ACC112 (cell line): ENCODE measurements at regions not wholly inside any gene's neighbourhood (a gene's known extent, or its start where the extent isn't known, plus 50 kb on each side); places are given as distances from the start of the nearest gene placed in this dataset.

Source experiments
- H2AFZ ChIP-seq: fragments of 200-600 bp; sonication (generic); one replicate; pipeline ENCODE4 v1.6.0; 2017; ENCODE audit warnings: antibody characterized with exemption, low read length; ENCODE audit not compliant: unreplicated experiment
- H3K27ac ChIP-seq: fragments of 200-600 bp; sonication (generic); 2 replicates; pipeline ENCODE4 v1.5.1; 2014; ENCODE audit warnings: low read depth, mild to moderate bottlenecking, antibody characterized with exemption, low read length, moderate library complexity
- H3K27me3 ChIP-seq: fragments of 200-600 bp; sonication (generic); 2 replicates; pipeline ENCODE4 v1.6.1; 2014; ENCODE audit warnings: mild to moderate bottlenecking, antibody characterized with exemption, low read length, moderate library complexity, mixed read lengths; ENCODE audit not compliant: insufficient read depth
- H3K36me3 ChIP-seq: fragments of 200-600 bp; sonication (generic); 2 replicates; pipeline ENCODE4 v1.6.1; 2016; ENCODE audit warnings: mild to moderate bottlenecking, antibody characterized with exemption, low read length, moderate library complexity, mixed read lengths; ENCODE audit not compliant: insufficient read depth
- H3K4me1 ChIP-seq: fragments of 200-600 bp; sonication (generic); one replicate; pipeline ENCODE4 v1.6.1; 2016; ENCODE audit warnings: low read length, mixed read lengths; ENCODE audit not compliant: insufficient read depth, unreplicated experiment, control insufficient read depth
- H3K4me3 ChIP-seq: fragments of 200-600 bp; sonication (generic); 2 replicates; pipeline ENCODE4 v1.5.1; 2014; ENCODE audit warnings: mild to moderate bottlenecking, low read depth, low read length
- H3K79me2 ChIP-seq: fragments of 200-600 bp; sonication (generic); one replicate; pipeline ENCODE4 v1.6.0; 2016; ENCODE audit warnings: low read length; ENCODE audit not compliant: control insufficient read depth, unreplicated experiment, insufficient read depth

- no peak overlapping the region for H3K27ac ChIP-seq
- no peaks in the 10 kb centered on the region for H3K79me2 ChIP-seq
- no peaks in the 10 kb centered on the region for H3K4me1 ChIP-seq
- no peak overlapping the region for H2AFZ ChIP-seq
- no peak overlapping the region for H3K4me3 ChIP-seq
- peaks cover 7% of the 10 kb centered on the region for H3K27me3 ChIP-seq
- H3K36me3 ChIP-seq, result no peaks in the 10 kb centered on the region
Observed at GRCh38 chr6:101108286-101108685, 227.2 kb upstream of the ASCC3 start.

- H3K27ac ChIP-seq, result no peak overlapping the region
- H3K4me1 ChIP-seq, result no peaks in the 10 kb centered on the region
- H2AFZ ChIP-seq, result no peak overlapping the region
- no peaks in the 10 kb centered on the region for H3K36me3 ChIP-seq
- no peak overlapping the region for H3K4me3 ChIP-seq
- no peaks in the 10 kb centered on the region for H3K79me2 ChIP-seq
- peaks cover 9% of the 10 kb centered on the region for H3K27me3 ChIP-seq
Observed at GRCh38 chr6:101110814-101111213, 229.7 kb upstream of the ASCC3 start.

GRCh38 chr6:101113468-101114260, 232.5 kb upstream of the ASCC3 start:
- no peak overlapping the region for H2AFZ ChIP-seq
- peaks cover 21% of the 10 kb centered on the region for H3K27me3 ChIP-seq
- H3K4me1 ChIP-seq, result no peaks in the 10 kb centered on the region
- H3K4me3 ChIP-seq, result no peak overlapping the region
- no peaks in the 10 kb centered on the region for H3K79me2 ChIP-seq
- no peak overlapping the region for H3K27ac ChIP-seq
- no peaks in the 10 kb centered on the region for H3K36me3 ChIP-seq

GRCh38 chr6:101114703-101115102, 233.6 kb upstream of the ASCC3 start:
- Histone ChIP-seq H3K79me2 (no peaks in the 10 kb centered on the region), H3K27ac (no peak overlapping the region), H3K36me3 (no peaks in the 10 kb centered on the region), H3K27me3 (peaks cover 21% of the 10 kb centered on the region), H2AFZ (no peak overlapping the region), H3K4me3 (no peak overlapping the region), H3K4me1 (no peaks in the 10 kb centered on the region)

GRCh38 chr6:101116337-101116736, 235.2 kb upstream of the ASCC3 start:
- no peaks in the 10 kb centered on the region for H3K4me1 ChIP-seq
- no peaks in the 10 kb centered on the region for H3K79me2 ChIP-seq
- peaks cover 21% of the 10 kb centered on the region for H3K27me3 ChIP-seq
- H3K36me3 ChIP-seq, result no peaks in the 10 kb centered on the region
- no peak overlapping the region for H3K27ac ChIP-seq
- H3K4me3 ChIP-seq, result no peak overlapping the region
- no peak overlapping the region for H2AFZ ChIP-seq

GRCh38 chr6:101117393-101118135, 236.4 kb upstream of the ASCC3 start:
- H2AFZ ChIP-seq, result no peak overlapping the region
- no peaks in the 10 kb centered on the region for H3K79me2 ChIP-seq
- H3K4me1 ChIP-seq, result no peaks in the 10 kb centered on the region
- H3K27me3 ChIP-seq, result peaks cover 27% of the 10 kb centered on the region
- no peak overlapping the region for H3K27ac ChIP-seq
- no peak overlapping the region for H3K4me3 ChIP-seq
- no peaks in the 10 kb centered on the region for H3K36me3 ChIP-seq

- Histone ChIP-seq H3K79me2 (no peaks in the 10 kb centered on the region), H3K27me3 (peaks cover 23% of the 10 kb centered on the region), H3K4me3 (no peak overlapping the region), H2AFZ (no peak overlapping the region), H3K4me1 (no peaks in the 10 kb centered on the region), H3K27ac (no peak overlapping the region), H3K36me3 (no peaks in the 10 kb centered on the region)
Observed at GRCh38 chr6:101118136-101118396, 236.9 kb upstream of the ASCC3 start.

- Histone ChIP-seq H3K27ac (no peak overlapping the region), H2AFZ (no peak overlapping the region), H3K36me3 (no peaks in the 10 kb centered on the region), H3K4me3 (no peak overlapping the region), H3K4me1 (no peaks in the 10 kb centered on the region), H3K79me2 (no peaks in the 10 kb centered on the region), H3K27me3 (peaks cover 18% of the 10 kb centered on the region)
Observed at GRCh38 chr6:101120747-101121146, 239.6 kb upstream of the ASCC3 start.

GRCh38 chr6:101125380-101125971, 244.3 kb upstream of the ASCC3 start:
- Histone ChIP-seq H3K36me3 (no peaks in the 10 kb centered on the region), H3K27me3 (peaks cover 6% of the 10 kb centered on the region; the same call in 1 of the 2 replicates), H2AFZ (no peak overlapping the region), H3K79me2 (no peaks in the 10 kb centered on the region), H3K4me3 (no peak overlapping the region), H3K4me1 (no peaks in the 10 kb centered on the region), H3K27ac (no peak overlapping the region)

- Histone ChIP-seq H3K27ac (no peak overlapping the region), H3K36me3 (no peaks in the 10 kb centered on the region), H3K4me1 (no peaks in the 10 kb centered on the region), H2AFZ (no peak overlapping the region), H3K79me2 (no peaks in the 10 kb centered on the region), H3K27me3 (peaks cover 4% of the 10 kb centered on the region; the same call in 1 of the 2 replicates), H3K4me3 (no peak overlapping the region)
Observed at GRCh38 chr6:101126501-101126900, 245.4 kb upstream of the ASCC3 start.

GRCh38 chr6:101129851-101130250, 248.7 kb upstream of the ASCC3 start:
- no peaks in the 10 kb centered on the region for H3K36me3 ChIP-seq
- H3K79me2 ChIP-seq, result no peaks in the 10 kb centered on the region
- no peaks in the 10 kb centered on the region for H3K4me1 ChIP-seq
- no peak overlapping the region for H3K27ac ChIP-seq
- no peak overlapping the region for H3K4me3 ChIP-seq
- no peaks in the 10 kb centered on the region for H3K27me3 ChIP-seq
- no peak overlapping the region for H2AFZ ChIP-seq
